ENCODE measurements at regions not wholly inside any gene's neighbourhood (a gene's known extent, or its start where the extent isn't known, plus 50 kb on each side); places are given as distances from the start of the nearest gene placed in this dataset.

DNA sequence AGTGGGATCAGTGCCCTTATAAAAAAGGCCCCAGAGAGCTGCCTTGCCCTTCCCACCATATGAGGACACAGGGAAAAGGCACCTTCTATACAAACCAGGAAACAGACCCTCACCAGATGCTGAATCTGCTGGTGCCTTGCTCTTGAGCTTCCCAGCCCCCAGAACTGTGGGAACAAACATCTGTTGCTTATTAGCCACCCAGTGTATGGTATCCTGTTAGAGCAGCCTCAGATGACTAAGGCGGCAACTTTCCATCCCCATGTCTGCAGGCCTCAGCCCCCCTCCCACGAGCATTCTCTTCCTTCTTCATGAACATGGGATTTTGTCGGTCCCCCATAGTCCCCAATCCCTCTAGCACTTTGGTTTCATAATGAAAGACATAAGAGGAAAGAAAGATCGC is 202.5 kb upstream of the GAS1 start:
- no peak overlapping the region for H3K27ac ChIP-seq (ENCODE audit: low read depth in 2 of 2, low read length in 1 of 2)
- H3K27me3 ChIP-seq (ENCODE audit: control insufficient read depth in 1 of 2, insufficient read depth in 2 of 2, low read length in 2 of 2): no peaks in the 10 kb centered on the region
- no peaks in the 10 kb centered on the region for H3K9me3 ChIP-seq (ENCODE audit: control insufficient read depth in 2 of 2, insufficient read depth in 1 of 2, low read depth in 1 of 2, low read length in 1 of 2)
- 76 to 88% methylated on average over 4 of the region's 4 CpGs for WGBS, 2 donors
- peaks cover 2 to 5% of the 10 kb centered on the region in 2 donors for H3K4me1 ChIP-seq (ENCODE audit: control insufficient read depth in 2 of 2, insufficient read depth in 2 of 2, low read length in 1 of 2)
- H3K4me3 ChIP-seq (ENCODE audit: low read depth in 1 of 2, low read length in 2 of 2): no peak overlapping the region
- H3K36me3 ChIP-seq (ENCODE audit: control insufficient read depth in 2 of 2, insufficient read depth in 2 of 2, low read length in 1 of 2): no peaks in the 10 kb centered on the region

DNA sequence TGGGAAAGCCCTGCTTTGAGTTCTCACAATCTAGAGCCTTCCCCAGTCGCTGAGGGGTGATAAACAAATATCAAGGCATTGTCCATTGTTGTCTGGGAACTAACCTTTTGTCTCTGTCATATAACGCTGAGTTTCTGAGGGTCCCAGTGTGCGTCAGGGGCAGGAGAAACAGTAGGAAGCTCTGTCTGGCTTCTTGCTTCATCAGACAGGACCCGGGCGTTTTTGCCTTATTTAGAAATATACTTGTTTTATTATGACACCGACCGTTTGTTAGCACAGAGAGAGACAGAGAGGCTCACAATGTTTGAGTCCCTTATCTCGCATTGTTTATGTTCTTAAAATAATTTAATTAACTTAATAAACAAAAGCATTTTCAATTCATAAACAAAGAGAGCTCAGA is 204.9 kb upstream of the GAS1 start:
- no peak overlapping the region for H3K27ac ChIP-seq (ENCODE audit: low read depth in 2 of 2, low read length in 1 of 2)
- no peaks in the 10 kb centered on the region for H3K27me3 ChIP-seq (ENCODE audit: control insufficient read depth in 1 of 2, insufficient read depth in 2 of 2, low read length in 2 of 2)
- WGBS, 2 donors: 67% methylated on average over 8 of the region's 8 CpGs
- no peaks in the 10 kb centered on the region for H3K9me3 ChIP-seq (ENCODE audit: control insufficient read depth in 2 of 2, insufficient read depth in 1 of 2, low read depth in 1 of 2, low read length in 1 of 2)
- H3K4me1 ChIP-seq (ENCODE audit: control insufficient read depth in 2 of 2, insufficient read depth in 2 of 2, low read length in 1 of 2): peaks cover 2 to 5% of the 10 kb centered on the region in 2 donors
- no peak overlapping the region for H3K4me3 ChIP-seq (ENCODE audit: low read depth in 1 of 2, low read length in 2 of 2)
- no peaks in the 10 kb centered on the region for H3K36me3 ChIP-seq (ENCODE audit: control insufficient read depth in 2 of 2, insufficient read depth in 2 of 2, low read length in 1 of 2)

- H3K27ac ChIP-seq (ENCODE audit: low read depth in 2 of 2, low read length in 1 of 2): no peak overlapping the region
- H3K4me1 ChIP-seq (ENCODE audit: control insufficient read depth in 2 of 2, insufficient read depth in 2 of 2, low read length in 1 of 2): no peaks in the 10 kb centered on the region
- 96 to 98% methylated on average over 2 of the region's 2 CpGs for WGBS, 2 donors
- no peaks in the 10 kb centered on the region for H3K27me3 ChIP-seq (ENCODE audit: control insufficient read depth in 1 of 2, insufficient read depth in 2 of 2, low read length in 2 of 2)
- no peaks in the 10 kb centered on the region for H3K9me3 ChIP-seq (ENCODE audit: control insufficient read depth in 2 of 2, insufficient read depth in 1 of 2, low read depth in 1 of 2, low read length in 1 of 2)
- no peaks in the 10 kb centered on the region for H3K36me3 ChIP-seq (ENCODE audit: control insufficient read depth in 2 of 2, insufficient read depth in 2 of 2, low read length in 1 of 2)
- H3K4me3 ChIP-seq (ENCODE audit: low read depth in 1 of 2, low read length in 2 of 2): no peak overlapping the region
These were observed 208.9 kb upstream of the GAS1 start for GRCh38 chr9:87156247-87156646.

GRCh38 chr9:87157366-87158031 is 210.2 kb upstream of the GAS1 start:
- no peaks in the 10 kb centered on the region for H3K9me3 ChIP-seq (ENCODE audit: control insufficient read depth in 2 of 2, insufficient read depth in 1 of 2, low read depth in 1 of 2, low read length in 1 of 2)
- no peaks in the 10 kb centered on the region for H3K27me3 ChIP-seq (ENCODE audit: control insufficient read depth in 1 of 2, insufficient read depth in 2 of 2, low read length in 2 of 2)
- H3K4me3 ChIP-seq (ENCODE audit: low read depth in 1 of 2, low read length in 2 of 2): no peak overlapping the region
- no peaks in the 10 kb centered on the region for H3K4me1 ChIP-seq (ENCODE audit: control insufficient read depth in 2 of 2, insufficient read depth in 2 of 2, low read length in 1 of 2)
- no peak overlapping the region for H3K27ac ChIP-seq (ENCODE audit: low read depth in 2 of 2, low read length in 1 of 2)
- no peaks in the 10 kb centered on the region for H3K36me3 ChIP-seq (ENCODE audit: control insufficient read depth in 2 of 2, insufficient read depth in 2 of 2, low read length in 1 of 2)
- 46% methylated on average over 10 of the region's 10 CpGs for WGBS, 2 donors

DNA sequence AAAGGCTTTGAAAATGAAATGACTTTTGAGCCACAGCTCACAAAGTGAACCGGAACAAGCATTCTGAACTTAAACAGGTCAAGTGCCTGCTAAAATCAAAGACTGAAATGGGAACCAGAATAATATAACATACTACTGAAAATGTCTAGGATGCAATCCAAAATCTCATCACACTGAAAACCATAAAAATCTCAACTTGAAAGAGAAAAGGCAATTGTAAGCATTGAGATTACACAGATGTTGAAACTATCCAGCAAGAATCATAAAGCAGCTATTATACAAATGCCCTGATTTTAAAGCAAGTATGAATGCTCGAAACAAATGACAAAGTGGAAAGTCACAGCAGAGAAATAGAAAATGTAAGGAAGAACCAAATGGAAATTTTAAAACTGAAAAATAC is 211.5 kb upstream of the GAS1 start:
- 83 to 90% methylated on average over 2 of the region's 2 CpGs for WGBS, 2 donors
- H3K36me3 ChIP-seq (ENCODE audit: control insufficient read depth in 2 of 2, insufficient read depth in 2 of 2, low read length in 1 of 2): no peaks in the 10 kb centered on the region
- H3K27me3 ChIP-seq (ENCODE audit: control insufficient read depth in 1 of 2, insufficient read depth in 2 of 2, low read length in 2 of 2): no peaks in the 10 kb centered on the region
- no peak overlapping the region for H3K4me3 ChIP-seq (ENCODE audit: low read depth in 1 of 2, low read length in 2 of 2)
- no peaks in the 10 kb centered on the region for H3K9me3 ChIP-seq (ENCODE audit: control insufficient read depth in 2 of 2, insufficient read depth in 1 of 2, low read depth in 1 of 2, low read length in 1 of 2)
- H3K4me1 ChIP-seq (ENCODE audit: control insufficient read depth in 2 of 2, insufficient read depth in 2 of 2, low read length in 1 of 2): no peaks in the 10 kb centered on the region
- no peak overlapping the region for H3K27ac ChIP-seq (ENCODE audit: low read depth in 2 of 2, low read length in 1 of 2)

- H3K4me3 ChIP-seq (ENCODE audit: low read depth in 1 of 2, low read length in 2 of 2): no peak overlapping the region
- no peaks in the 10 kb centered on the region for H3K36me3 ChIP-seq (ENCODE audit: control insufficient read depth in 2 of 2, insufficient read depth in 2 of 2, low read length in 1 of 2)
- 66 to 67% methylated on average over 8 of the region's 8 CpGs for WGBS, 2 donors
- H3K4me1 ChIP-seq (ENCODE audit: control insufficient read depth in 2 of 2, insufficient read depth in 2 of 2, low read length in 1 of 2): no peaks in the 10 kb centered on the region
- H3K27me3 ChIP-seq (ENCODE audit: control insufficient read depth in 1 of 2, insufficient read depth in 2 of 2, low read length in 2 of 2): no peaks in the 10 kb centered on the region
- no peaks in the 10 kb centered on the region for H3K9me3 ChIP-seq (ENCODE audit: control insufficient read depth in 2 of 2, insufficient read depth in 1 of 2, low read depth in 1 of 2, low read length in 1 of 2)
- no peak overlapping the region for H3K27ac ChIP-seq (ENCODE audit: low read depth in 2 of 2, low read length in 1 of 2)
These were observed 213.1 kb upstream of the GAS1 start for GRCh38 chr9:87160148-87161102.

- no peaks in the 10 kb centered on the region for H3K4me1 ChIP-seq (ENCODE audit: control insufficient read depth in 2 of 2, insufficient read depth in 2 of 2, low read length in 1 of 2)
- H3K9me3 ChIP-seq (ENCODE audit: control insufficient read depth in 2 of 2, insufficient read depth in 1 of 2, low read depth in 1 of 2, low read length in 1 of 2): no peaks in the 10 kb centered on the region
- H3K27me3 ChIP-seq (ENCODE audit: control insufficient read depth in 1 of 2, insufficient read depth in 2 of 2, low read length in 2 of 2): no peaks in the 10 kb centered on the region
- WGBS, 2 donors: 84 to 86% methylated on average over 5 of the region's 5 CpGs
- no peak overlapping the region for H3K27ac ChIP-seq (ENCODE audit: low read depth in 2 of 2, low read length in 1 of 2)
- H3K36me3 ChIP-seq (ENCODE audit: control insufficient read depth in 2 of 2, insufficient read depth in 2 of 2, low read length in 1 of 2): no peaks in the 10 kb centered on the region
- H3K4me3 ChIP-seq (ENCODE audit: low read depth in 1 of 2, low read length in 2 of 2): no peak overlapping the region
These were observed 219.9 kb upstream of the GAS1 start for GRCh38 chr9:87167161-87167560.

DNA sequence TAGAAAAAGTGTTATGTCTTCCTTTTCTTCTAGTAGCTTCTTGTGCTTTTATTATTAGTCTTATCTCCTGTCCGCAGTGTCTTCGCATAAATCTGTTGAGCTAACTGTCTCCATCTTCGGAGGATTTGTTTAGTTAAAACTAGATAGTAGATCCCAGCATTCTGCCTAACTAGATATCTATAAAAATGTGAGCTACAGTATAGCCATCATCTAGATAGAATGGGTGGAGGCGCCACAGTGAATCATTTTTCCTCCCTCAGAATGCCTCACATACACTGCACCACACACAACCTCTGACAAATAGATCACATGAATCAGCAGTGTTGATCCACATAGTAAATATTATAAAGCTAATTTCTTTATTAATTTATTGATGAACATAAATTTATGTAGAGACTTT is 220.3 kb upstream of the GAS1 start:
- no peak overlapping the region for H3K27ac ChIP-seq (ENCODE audit: low read depth in 2 of 2, low read length in 1 of 2)
- no peaks in the 10 kb centered on the region for H3K36me3 ChIP-seq (ENCODE audit: control insufficient read depth in 2 of 2, insufficient read depth in 2 of 2, low read length in 1 of 2)
- no peak overlapping the region for H3K4me3 ChIP-seq (ENCODE audit: low read depth in 1 of 2, low read length in 2 of 2)
- H3K9me3 ChIP-seq (ENCODE audit: control insufficient read depth in 2 of 2, insufficient read depth in 1 of 2, low read depth in 1 of 2, low read length in 1 of 2): no peaks in the 10 kb centered on the region
- 93 to 97% methylated on average over 4 of the region's 4 CpGs for WGBS, 2 donors
- H3K4me1 ChIP-seq (ENCODE audit: control insufficient read depth in 2 of 2, insufficient read depth in 2 of 2, low read length in 1 of 2): no peaks in the 10 kb centered on the region
- no peaks in the 10 kb centered on the region for H3K27me3 ChIP-seq (ENCODE audit: control insufficient read depth in 1 of 2, insufficient read depth in 2 of 2, low read length in 2 of 2)

GRCh38 chr9:87178302-87178701 is 231.0 kb upstream of the GAS1 start:
- Histone ChIP-seq H3K9me3 (ENCODE audit: control insufficient read depth in 2 of 2, insufficient read depth in 1 of 2, low read depth in 1 of 2, low read length in 1 of 2) (no peaks in the 10 kb centered on the region), H3K4me1 (ENCODE audit: control insufficient read depth in 2 of 2, insufficient read depth in 2 of 2, low read length in 1 of 2) (no peaks in the 10 kb centered on the region), H3K36me3 (ENCODE audit: control insufficient read depth in 2 of 2, insufficient read depth in 2 of 2, low read length in 1 of 2) (no peaks in the 10 kb centered on the region)

More at GRCh38 chr9:87178302-87178701, 231.0 kb upstream of the GAS1 start:
- no peak overlapping the region for H3K4me3 ChIP-seq (ENCODE audit: low read depth in 1 of 2, low read length in 2 of 2)
- no peak overlapping the region for H3K27ac ChIP-seq (ENCODE audit: low read depth in 2 of 2, low read length in 1 of 2)
- H3K27me3 ChIP-seq (ENCODE audit: control insufficient read depth in 1 of 2, insufficient read depth in 2 of 2, low read length in 2 of 2): no peaks in the 10 kb centered on the region
